ENCODE measurements at regions not wholly inside any gene's neighbourhood (a gene's known extent, or its start where the extent isn't known, plus 50 kb on each side); places are given as distances from the start of the nearest gene placed in this dataset.

DNA sequence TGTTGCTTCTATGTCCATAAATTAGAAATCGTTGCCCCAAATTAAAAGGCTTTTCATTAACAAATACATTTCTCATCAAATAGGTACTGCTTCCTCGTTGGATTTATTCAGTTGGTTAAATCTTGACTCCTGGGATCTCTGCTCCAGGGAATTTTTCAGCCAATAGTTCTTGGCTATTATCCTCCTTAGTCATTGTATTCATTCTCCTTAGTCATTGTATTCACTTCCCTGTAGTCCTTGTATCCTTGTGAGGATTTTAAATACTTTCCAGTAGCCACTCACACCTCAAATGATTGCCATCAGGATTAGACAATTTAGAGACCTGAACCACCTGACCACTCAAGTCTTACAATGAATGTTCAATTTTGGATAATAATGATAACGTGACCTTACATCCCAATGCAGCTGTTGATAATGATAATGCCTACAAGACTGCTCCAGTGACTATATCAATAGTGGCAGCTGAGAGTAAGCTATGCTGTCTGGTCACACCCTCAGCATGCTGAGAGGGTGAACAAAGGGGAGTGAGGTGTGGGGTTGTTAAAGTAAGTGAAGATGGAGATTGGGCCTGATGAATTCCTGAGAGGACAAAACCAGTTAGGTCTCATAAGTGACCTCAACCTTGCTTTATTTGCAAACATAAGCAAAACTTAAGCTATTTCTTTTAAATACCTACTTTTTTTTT is 193.7 kb upstream of the RTL1 start:
- TF ChIP-seq, protein P1, sequence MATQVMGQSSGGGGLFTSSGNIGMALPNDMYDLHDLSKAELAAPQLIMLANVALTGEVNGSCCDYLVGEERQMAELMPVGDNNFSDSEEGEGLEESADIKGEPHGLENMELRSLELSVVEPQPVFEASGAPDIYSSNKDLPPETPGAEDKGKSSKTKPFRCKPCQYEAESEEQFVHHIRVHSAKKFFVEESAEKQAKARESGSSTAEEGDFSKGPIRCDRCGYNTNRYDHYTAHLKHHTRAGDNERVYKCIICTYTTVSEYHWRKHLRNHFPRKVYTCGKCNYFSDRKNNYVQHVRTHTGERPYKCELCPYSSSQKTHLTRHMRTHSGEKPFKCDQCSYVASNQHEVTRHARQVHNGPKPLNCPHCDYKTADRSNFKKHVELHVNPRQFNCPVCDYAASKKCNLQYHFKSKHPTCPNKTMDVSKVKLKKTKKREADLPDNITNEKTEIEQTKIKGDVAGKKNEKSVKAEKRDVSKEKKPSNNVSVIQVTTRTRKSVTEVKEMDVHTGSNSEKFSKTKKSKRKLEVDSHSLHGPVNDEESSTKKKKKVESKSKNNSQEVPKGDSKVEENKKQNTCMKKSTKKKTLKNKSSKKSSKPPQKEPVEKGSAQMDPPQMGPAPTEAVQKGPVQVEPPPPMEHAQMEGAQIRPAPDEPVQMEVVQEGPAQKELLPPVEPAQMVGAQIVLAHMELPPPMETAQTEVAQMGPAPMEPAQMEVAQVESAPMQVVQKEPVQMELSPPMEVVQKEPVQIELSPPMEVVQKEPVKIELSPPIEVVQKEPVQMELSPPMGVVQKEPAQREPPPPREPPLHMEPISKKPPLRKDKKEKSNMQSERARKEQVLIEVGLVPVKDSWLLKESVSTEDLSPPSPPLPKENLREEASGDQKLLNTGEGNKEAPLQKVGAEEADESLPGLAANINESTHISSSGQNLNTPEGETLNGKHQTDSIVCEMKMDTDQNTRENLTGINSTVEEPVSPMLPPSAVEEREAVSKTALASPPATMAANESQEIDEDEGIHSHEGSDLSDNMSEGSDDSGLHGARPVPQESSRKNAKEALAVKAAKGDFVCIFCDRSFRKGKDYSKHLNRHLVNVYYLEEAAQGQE (IDR thresholded peaks at IDR 0.05; ENCODE audit: insufficient read depth in 1 of 2, low read depth in 2 of 2, low read length in 2 of 2): no peak
- TF ChIP-seq TAF1 (IDR thresholded peaks at IDR 0.05; ENCODE audit: borderline replicate concordance, insufficient read depth, low read length) (no peak), SIN3A (IDR thresholded peaks at IDR 0.05; ENCODE audit: borderline replicate concordance, insufficient read depth, low read length) (no peak), POLR2AphosphoS5 (IDR thresholded peaks at IDR 0.05; ENCODE audit: low read depth, low read length) (no peak), FOXP2 (optimal IDR thresholded peaks at IDR 0.05; ENCODE audit: borderline replicate concordance, extremely low read depth, extremely low read length, insufficient read depth) (no peak)

Measured in PFSK-1 (cell line).